HUES6 (cell line): ENCODE measurements at regions not wholly inside any gene's neighbourhood (a gene's known extent, or its start where the extent isn't known, plus 50 kb on each side); places are given as distances from the start of the nearest gene placed in this dataset.

Experiments used
- H3K27ac ChIP-seq: 2 replicates; pipeline ENCODE4 v1.7.0; 2013; ENCODE audit warnings: low read depth, mild to moderate bottlenecking, low read length, inconsistent platforms
- H3K27me3 ChIP-seq: 2 replicates; pipeline ENCODE4 v1.6.1; 2013; ENCODE audit warnings: low read length; ENCODE audit not compliant: control insufficient read depth, insufficient read depth
- H3K36me3 ChIP-seq: 2 replicates; pipeline ENCODE4 v1.6.1; 2013; ENCODE audit warnings: low read length; ENCODE audit not compliant: control insufficient read depth, insufficient read depth
- H3K4me1 ChIP-seq: 2 replicates; pipeline ENCODE4 v1.6.1; 2013; ENCODE audit warnings: low read length; ENCODE audit not compliant: control insufficient read depth, insufficient read depth
- H3K4me3 ChIP-seq: 2 replicates; pipeline ENCODE4 v1.5.1; 2013; ENCODE audit warnings: low read depth, low read length
- H3K9ac ChIP-seq: one replicate; pipeline ENCODE4 v1.6.1; 2013; ENCODE audit warnings: mild to moderate bottlenecking, low read length
- H3K9me3 ChIP-seq: 2 replicates; pipeline ENCODE4 v1.6.1; 2013; ENCODE audit warnings: low read depth, low read length; ENCODE audit not compliant: control insufficient read depth, insufficient read depth

DNA sequence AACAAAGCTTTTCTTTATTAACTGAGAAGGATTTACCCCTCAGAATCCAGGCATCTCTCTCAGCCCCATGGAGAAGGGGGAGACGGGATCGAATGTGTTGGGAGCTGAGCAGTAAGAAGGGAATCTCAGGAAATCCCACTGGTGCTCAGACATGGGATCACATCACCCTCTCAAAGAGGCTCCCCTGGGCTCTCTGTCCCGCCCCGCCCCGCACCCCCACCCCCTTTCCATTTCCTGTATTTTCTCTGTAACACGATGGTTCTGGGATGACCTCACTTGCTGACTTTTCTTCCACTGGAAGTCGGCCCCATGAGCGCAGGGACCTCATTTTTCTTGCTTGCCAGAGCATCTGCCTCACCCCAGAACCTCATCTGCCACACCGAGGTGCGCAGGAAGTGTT is 96.7 kb upstream of the SLC22A11 start:
- Histone ChIP-seq H3K9me3 (no peaks in the 10 kb centered on the region), H3K4me3 (no peak overlapping the region), H3K9ac (no peak overlapping the region), H3K27ac (no peak overlapping the region), H3K27me3 (no peaks in the 10 kb centered on the region), H3K4me1 (peaks cover 7% of the 10 kb centered on the region; the same call in 1 of the 2 replicates), H3K36me3 (no peaks in the 10 kb centered on the region)

DNA sequence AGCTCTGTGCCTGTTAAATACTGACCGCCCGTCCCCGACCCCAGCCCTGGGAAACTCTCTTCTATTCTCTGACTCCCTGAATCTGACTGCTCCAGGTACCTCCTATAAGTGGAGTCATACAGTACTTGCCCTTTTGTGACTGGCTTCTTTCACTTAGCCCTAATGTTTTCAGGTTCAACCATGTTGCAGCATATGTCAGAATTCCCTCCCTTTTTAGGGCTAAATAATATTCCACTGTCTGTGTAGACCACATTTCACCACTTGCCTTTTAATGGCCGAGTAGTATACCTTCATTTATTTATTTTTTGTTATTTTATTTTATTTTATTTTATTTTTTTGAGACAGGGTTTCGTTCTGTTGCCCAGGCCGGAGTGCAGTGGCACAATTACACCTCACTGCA is 96.1 kb upstream of the SLC22A11 start:
- Histone ChIP-seq H3K27me3 (no peaks in the 10 kb centered on the region), H3K4me1 (peaks cover 7% of the 10 kb centered on the region; the same call in 1 of the 2 replicates), H3K36me3 (no peaks in the 10 kb centered on the region), H3K27ac (no peak overlapping the region), H3K4me3 (no peak overlapping the region), H3K9ac (no peak overlapping the region), H3K9me3 (no peaks in the 10 kb centered on the region)

DNA sequence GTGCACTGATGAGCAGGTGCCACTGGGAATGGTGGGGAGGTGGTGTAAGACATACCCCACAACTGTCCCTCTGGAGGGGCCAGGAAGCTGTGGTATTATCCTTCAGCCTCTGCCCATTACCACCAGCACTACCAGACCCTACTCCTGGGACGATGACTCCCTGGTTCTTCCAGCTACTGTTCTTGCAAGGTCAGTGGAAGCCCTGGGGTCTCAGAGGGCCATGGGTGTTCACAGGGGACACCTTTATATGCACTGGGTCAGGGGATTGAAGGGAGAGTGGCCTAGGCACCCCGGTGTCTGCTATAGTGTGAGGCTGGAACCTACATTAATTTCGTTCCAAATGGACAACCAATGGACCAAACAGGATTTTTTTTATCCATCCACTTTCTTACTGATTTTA is 94.7 kb upstream of the SLC22A11 start:
- Histone ChIP-seq H3K27me3 (no peaks in the 10 kb centered on the region), H3K27ac (no peak overlapping the region), H3K9ac (no peak overlapping the region), H3K4me1 (peaks cover 7% of the 10 kb centered on the region; the same call in 1 of the 2 replicates), H3K9me3 (no peaks in the 10 kb centered on the region; the same call in 1 of the 2 replicates), H3K4me3 (no peak overlapping the region), H3K36me3 (no peaks in the 10 kb centered on the region)

DNA sequence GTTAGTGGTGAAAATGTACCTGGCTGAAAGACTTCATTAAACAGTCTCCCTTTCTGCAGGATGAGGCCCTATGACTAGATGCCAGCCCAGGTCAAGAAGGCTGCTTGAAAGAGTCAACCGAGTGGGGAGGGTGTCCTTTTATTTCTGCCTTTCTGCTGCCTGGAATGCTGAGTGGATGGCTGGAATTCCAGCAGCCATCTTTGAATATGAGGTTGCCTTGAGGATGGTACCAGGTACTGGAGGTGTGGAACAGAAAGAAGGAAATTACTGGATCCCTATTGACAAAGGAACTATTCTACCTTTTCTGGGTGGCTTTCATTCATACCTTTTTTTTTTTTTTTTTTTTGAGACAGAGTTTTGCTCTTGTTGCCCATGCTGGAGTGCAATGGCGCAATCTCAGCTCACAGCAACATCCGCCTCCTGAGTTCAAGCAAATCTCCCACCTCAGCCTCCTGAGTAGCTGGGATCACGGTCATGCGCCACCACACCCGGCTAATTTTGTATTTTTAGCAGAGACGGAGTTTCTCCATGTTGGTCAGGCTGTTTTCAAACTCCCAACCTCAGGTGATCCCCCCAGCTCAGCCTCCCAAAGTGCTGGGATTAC is 89.5 kb upstream of the SLC22A11 start:
- H3K27ac ChIP-seq: no peak overlapping the region
- no peak overlapping the region for H3K9ac ChIP-seq
- no peaks in the 10 kb centered on the region for H3K36me3 ChIP-seq
- peaks cover 12% of the 10 kb centered on the region for H3K27me3 ChIP-seq
- no peaks in the 10 kb centered on the region for H3K4me1 ChIP-seq
- no peak overlapping the region for H3K4me3 ChIP-seq
- no peaks in the 10 kb centered on the region; the same call in 1 of the 2 replicates for H3K9me3 ChIP-seq

DNA sequence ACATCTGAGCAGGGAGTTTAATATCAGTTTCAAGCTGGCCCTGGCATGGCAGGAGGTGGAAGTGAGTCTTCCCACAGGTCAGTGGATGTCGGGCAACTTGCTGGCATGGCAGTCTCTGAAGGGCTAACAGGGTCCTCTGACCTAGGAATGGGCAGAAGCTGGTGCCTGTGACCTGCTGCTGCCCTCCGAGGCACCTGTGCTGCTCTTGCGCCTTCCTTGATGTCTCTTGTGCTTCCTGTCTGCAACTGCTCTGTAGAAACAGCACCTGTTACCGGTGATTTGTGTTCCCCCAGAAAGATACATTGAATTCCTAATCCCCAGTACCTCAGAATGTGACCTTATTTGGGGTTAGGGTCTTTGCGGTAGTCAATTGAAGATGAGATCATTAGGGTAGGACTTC is 86.5 kb upstream of the SLC22A11 start:
- H3K9ac ChIP-seq: no peak overlapping the region
- H3K9me3 ChIP-seq: no peaks in the 10 kb centered on the region; the same call in 1 of the 2 replicates
- no peaks in the 10 kb centered on the region for H3K36me3 ChIP-seq
- H3K4me3 ChIP-seq: no peak overlapping the region
- H3K27me3 ChIP-seq: peaks cover 12% of the 10 kb centered on the region
- H3K4me1 ChIP-seq: no peaks in the 10 kb centered on the region
- no peak overlapping the region for H3K27ac ChIP-seq

DNA sequence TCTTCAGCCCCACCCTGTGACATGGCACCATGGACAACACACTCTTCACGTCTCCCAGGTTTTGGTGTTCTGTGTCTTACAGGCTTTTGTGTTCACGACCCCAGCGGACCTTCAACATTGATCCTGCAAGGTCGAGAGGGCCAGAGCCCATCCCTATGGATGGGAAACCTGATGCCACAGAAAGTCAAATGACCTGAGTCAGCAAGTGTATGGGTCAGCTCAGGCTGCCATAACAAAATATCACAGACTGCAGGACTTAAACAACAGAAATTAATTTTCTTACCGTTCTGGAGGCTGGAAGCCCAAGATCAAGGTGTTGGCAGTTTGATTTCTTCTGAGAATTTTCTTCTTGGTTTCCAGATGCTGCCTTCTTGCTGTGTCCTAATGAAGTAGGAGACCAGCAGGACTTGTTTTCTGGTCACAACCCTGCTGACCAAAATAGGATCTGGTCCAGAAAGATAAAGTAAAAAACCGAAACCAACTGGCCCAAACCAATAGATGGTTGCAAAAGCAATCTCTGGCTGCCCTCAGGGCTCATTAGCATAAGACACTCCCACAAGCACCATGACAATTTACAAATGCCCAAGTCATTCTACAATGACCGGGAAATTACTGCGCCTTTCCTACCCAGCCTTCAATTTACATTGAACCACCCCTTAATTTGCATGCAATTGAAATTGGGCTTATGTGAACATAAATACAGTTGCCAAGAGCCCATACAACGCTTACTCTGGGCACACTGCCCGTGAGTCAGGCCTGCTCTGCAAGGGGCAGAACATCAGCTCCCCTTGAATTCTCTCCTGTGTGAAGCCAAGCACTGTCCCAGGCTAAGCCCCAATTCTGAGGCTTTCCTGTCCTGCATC is 82.9 kb upstream of the SLC22A11 start:
- H3K4me3 ChIP-seq: no peak overlapping the region
- H3K27ac ChIP-seq: no peak overlapping the region
- H3K9ac ChIP-seq: no peak overlapping the region
- no peaks in the 10 kb centered on the region for H3K9me3 ChIP-seq
- H3K36me3 ChIP-seq: no peaks in the 10 kb centered on the region
- peaks cover 9% of the 10 kb centered on the region for H3K4me1 ChIP-seq
- H3K27me3 ChIP-seq: peaks cover 12% of the 10 kb centered on the region

DNA sequence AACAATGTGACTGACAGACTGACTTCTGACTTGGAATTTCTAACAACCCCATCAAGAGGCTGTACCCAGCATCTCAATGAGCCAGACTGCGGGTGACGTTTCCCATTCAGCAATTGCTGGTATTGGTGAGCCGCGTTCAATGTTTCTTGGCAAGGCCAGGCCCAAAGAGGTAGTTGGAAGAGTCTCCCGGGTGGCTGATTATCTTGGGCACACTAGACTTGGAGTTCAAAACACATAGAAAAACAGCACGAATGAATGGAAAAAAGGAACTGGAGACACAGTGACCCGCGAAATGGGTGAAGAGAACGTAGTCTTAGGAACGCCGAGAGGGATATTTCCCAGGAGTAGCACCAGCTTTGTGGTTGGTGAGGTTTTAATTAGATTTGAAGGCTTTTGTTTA is 81.1 kb upstream of the SLC22A11 start:
- no peak overlapping the region for H3K27ac ChIP-seq
- no peaks in the 10 kb centered on the region for H3K36me3 ChIP-seq
- H3K4me1 ChIP-seq: peaks cover 9% of the 10 kb centered on the region
- no peaks in the 10 kb centered on the region for H3K9me3 ChIP-seq
- peaks cover 2% of the 10 kb centered on the region; the same call in 1 of the 2 replicates for H3K27me3 ChIP-seq
- H3K4me3 ChIP-seq: no peak overlapping the region
- H3K9ac ChIP-seq: no peak overlapping the region

DNA sequence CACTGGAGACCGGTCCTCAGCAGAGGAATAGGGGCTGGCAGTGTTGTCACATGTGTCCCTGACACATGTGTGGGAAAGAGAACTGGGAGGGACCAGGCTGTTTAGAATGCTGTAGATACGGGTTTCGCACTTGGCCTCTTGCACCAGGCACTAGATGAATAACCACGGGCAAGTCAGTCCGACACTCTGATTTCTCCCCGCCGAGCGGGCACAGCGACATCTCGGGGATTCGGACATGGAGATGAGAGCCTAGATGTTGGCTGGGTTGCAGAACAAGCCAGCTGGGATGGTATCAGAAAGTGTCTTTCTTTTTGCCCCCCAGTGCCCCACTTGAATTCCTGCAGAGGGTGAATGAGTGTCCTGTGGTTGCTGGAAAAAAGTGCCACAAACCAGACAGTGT is 80.6 kb upstream of the SLC22A11 start:
- Histone ChIP-seq H3K27ac (no peak overlapping the region), H3K9ac (no peak overlapping the region), H3K27me3 (no peaks in the 10 kb centered on the region), H3K4me3 (no peak overlapping the region), H3K4me1 (peaks cover 9% of the 10 kb centered on the region), H3K9me3 (no peaks in the 10 kb centered on the region), H3K36me3 (no peaks in the 10 kb centered on the region)

DNA sequence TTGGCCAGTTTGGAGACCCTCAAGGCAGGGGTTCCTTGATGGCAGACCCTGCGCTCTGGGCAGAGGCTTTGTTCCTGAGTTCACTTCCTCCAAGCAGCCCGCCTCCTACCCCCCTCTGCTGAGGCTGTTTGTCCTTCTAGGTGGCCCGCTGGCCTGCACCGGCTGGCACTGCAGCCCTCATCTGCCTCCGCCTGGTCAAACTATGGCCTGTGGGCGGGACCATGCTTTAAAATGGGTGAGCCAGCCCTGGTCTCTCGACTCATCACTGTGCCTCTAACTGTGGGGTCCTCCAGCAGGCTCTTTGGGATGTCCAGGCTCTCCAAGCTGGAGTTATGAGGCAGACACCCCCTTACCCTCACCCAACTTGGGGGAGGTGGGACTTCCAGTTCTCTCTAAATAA is 78.9 kb upstream of the SLC22A11 start:
- no peak overlapping the region for H3K9ac ChIP-seq
- no peak overlapping the region for H3K4me3 ChIP-seq
- H3K4me1 ChIP-seq: peaks cover 9% of the 10 kb centered on the region
- H3K9me3 ChIP-seq: no peaks in the 10 kb centered on the region
- no peaks in the 10 kb centered on the region for H3K36me3 ChIP-seq
- no peaks in the 10 kb centered on the region for H3K27me3 ChIP-seq
- no peak overlapping the region for H3K27ac ChIP-seq

DNA sequence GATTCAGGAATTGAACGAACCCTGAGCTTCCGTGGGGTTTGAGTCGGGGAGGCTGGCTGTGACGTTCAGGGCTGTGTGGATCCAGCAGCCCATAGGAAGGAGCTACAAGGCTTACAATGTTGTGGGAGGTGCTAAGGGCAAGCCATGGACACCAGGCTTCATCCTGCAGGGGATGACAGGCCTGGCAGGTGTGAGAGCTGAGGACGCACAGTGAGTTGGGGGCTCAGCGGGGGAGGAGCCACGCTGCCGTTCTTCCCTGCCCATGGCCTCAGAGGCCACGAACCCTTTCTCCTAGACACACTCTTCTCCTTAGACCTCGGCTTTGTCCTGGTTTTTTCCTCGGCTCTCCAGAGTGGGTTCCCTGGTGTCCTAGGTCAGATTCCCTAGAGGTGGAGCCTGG is 78.1 kb upstream of the SLC22A11 start:
- Histone ChIP-seq H3K27me3 (no peaks in the 10 kb centered on the region), H3K36me3 (no peaks in the 10 kb centered on the region), H3K4me3 (no peak overlapping the region), H3K9me3 (no peaks in the 10 kb centered on the region), H3K27ac (no peak overlapping the region), H3K4me1 (peaks cover 9% of the 10 kb centered on the region), H3K9ac (no peak overlapping the region)

DNA sequence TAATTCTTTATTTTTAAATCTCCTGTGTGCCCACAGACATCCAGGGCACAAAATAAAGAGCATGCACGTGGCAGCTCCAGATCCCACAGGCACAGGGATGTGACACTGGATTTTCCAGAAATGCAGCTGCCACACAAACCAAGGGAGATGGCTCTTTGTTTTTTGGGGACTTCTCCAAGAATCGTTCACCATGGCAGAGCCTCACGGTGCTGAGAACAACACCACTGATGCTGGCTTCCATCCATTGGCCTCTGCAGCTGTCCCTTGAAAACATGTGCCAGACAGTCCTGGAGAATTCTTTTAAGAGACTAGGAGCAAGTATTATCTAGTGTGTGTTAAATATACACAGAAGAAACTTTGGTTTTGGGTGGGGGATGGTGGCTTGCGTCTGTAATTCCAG is 73.2 kb upstream of the SLC22A11 start:
- peaks cover 10% of the 10 kb centered on the region for H3K4me1 ChIP-seq
- no peak overlapping the region for H3K4me3 ChIP-seq
- no peaks in the 10 kb centered on the region for H3K9me3 ChIP-seq
- H3K27me3 ChIP-seq: no peaks in the 10 kb centered on the region
- H3K36me3 ChIP-seq: no peaks in the 10 kb centered on the region
- no peak overlapping the region for H3K9ac ChIP-seq
- H3K27ac ChIP-seq: no peak overlapping the region
